GM06990 (cell line): ENCODE measurements at regions not wholly inside any gene's neighbourhood (a gene's known extent, or its start where the extent isn't known, plus 50 kb on each side); places are given as distances from the start of the nearest gene placed in this dataset.

Experiments
- DNase-seq: peaks from one replicate; pipeline ENCODE4 v3.0.0-alpha.2; 2011; ENCODE audit not compliant: insufficient read length; ENCODE audit errors: extremely low read depth
- H3K27me3 ChIP-seq: replicated peaks from 2 replicates; pipeline ENCODE4 v1.6.0; 2011; ENCODE audit warnings: low read length; ENCODE audit not compliant: control insufficient read depth, insufficient read depth
- H3K36me3 ChIP-seq: 2 replicates; pipeline ENCODE4 v1.5.1; 2011; ENCODE audit warnings: low read length; ENCODE audit not compliant: control insufficient read depth, insufficient read depth
- H3K4me3 ChIP-seq: replicated peaks from 2 replicates; pipeline ENCODE4 v1.5.1; 2011; ENCODE audit warnings: low read depth, mild to moderate bottlenecking, control low read depth, low read length
- TF ChIP-seq, protein P1 (sequence below): IDR thresholded peaks from 2 replicates; pipeline ENCODE4 v1.5.1; 2011; ENCODE audit warnings: low read length, control low read depth, mild to moderate bottlenecking, inconsistent platforms; ENCODE audit not compliant: insufficient read depth, poor library complexity, severe bottlenecking

- TF ChIP-seq, protein P1, sequence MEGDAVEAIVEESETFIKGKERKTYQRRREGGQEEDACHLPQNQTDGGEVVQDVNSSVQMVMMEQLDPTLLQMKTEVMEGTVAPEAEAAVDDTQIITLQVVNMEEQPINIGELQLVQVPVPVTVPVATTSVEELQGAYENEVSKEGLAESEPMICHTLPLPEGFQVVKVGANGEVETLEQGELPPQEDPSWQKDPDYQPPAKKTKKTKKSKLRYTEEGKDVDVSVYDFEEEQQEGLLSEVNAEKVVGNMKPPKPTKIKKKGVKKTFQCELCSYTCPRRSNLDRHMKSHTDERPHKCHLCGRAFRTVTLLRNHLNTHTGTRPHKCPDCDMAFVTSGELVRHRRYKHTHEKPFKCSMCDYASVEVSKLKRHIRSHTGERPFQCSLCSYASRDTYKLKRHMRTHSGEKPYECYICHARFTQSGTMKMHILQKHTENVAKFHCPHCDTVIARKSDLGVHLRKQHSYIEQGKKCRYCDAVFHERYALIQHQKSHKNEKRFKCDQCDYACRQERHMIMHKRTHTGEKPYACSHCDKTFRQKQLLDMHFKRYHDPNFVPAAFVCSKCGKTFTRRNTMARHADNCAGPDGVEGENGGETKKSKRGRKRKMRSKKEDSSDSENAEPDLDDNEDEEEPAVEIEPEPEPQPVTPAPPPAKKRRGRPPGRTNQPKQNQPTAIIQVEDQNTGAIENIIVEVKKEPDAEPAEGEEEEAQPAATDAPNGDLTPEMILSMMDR: no peak
- Histone ChIP-seq H3K27me3 (no peaks in the 10 kb centered on the region), H3K36me3 (no peaks in the 10 kb centered on the region), H3K4me3 (no peak overlapping the region)
- DNase-seq: no peak
Observed at GRCh38 chr5:124467745-124468144, 278.7 kb downstream of the ZNF608 start.

- no peaks in the 10 kb centered on the region for H3K36me3 ChIP-seq
- no peak overlapping the region for H3K4me3 ChIP-seq
- TF ChIP-seq, protein P1: no peak
- no peak for DNase-seq
- H3K27me3 ChIP-seq: no peaks in the 10 kb centered on the region
Observed at GRCh38 chr5:124466011-124466410, 280.4 kb downstream of the ZNF608 start.

GRCh38 chr5:124463851-124464250 is 282.6 kb downstream of the ZNF608 start:
- Histone ChIP-seq H3K4me3 (no peak overlapping the region), H3K27me3 (no peaks in the 10 kb centered on the region), H3K36me3 (no peaks in the 10 kb centered on the region)
- no peak for DNase-seq
- TF ChIP-seq, protein P1: no peak

DNA sequence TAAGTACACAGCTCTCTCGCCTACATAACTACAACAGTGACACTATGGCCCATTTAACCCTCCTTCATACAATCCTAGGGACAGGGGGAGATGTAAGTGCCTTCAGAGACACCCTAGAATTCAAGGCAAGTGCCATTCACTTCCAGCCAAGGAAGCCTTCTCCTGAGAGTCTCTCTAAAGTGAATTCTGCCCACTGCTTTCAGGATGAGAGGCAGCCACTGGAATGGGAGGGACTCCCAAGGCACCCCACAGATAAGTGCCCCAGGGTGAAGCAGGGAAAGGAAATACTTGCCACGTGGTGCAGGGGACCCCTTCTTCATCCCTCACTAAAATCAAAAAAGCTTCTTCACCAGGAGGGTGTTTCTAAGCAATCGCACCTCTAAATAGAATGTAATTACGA is 283.7 kb downstream of the ZNF608 start:
- TF ChIP-seq, protein P1: no peak
- H3K36me3 ChIP-seq: no peaks in the 10 kb centered on the region
- no peak overlapping the region for H3K4me3 ChIP-seq
- no peaks in the 10 kb centered on the region for H3K27me3 ChIP-seq
- DNase-seq: no peak

- H3K27me3 ChIP-seq: no peaks in the 10 kb centered on the region
- H3K4me3 ChIP-seq: no peak overlapping the region
- H3K36me3 ChIP-seq: no peaks in the 10 kb centered on the region
- DNase-seq: no peak
- TF ChIP-seq, protein P1: no peak
Observed at GRCh38 chr5:124461941-124462340, 284.5 kb downstream of the ZNF608 start.

GRCh38 chr5:124461157-124461556 is 285.3 kb downstream of the ZNF608 start:
- Histone ChIP-seq H3K4me3 (no peak overlapping the region), H3K27me3 (no peaks in the 10 kb centered on the region), H3K36me3 (no peaks in the 10 kb centered on the region)
- DNase-seq: no peak
- TF ChIP-seq, protein P1: no peak
